H7 (cell line): ENCODE measurements at regions not wholly inside any gene's neighbourhood (a gene's known extent, or its start where the extent isn't known, plus 50 kb on each side); places are given as distances from the start of the nearest gene placed in this dataset.

Source experiments
- DNase-seq: peaks from one replicate; pipeline ENCODE4 v3.0.0; 2012
- H3K27me3 ChIP-seq: 2 replicates; pipeline ENCODE4 v1.6.0; 2011; ENCODE audit warnings: mild to moderate bottlenecking, low read length; ENCODE audit not compliant: control insufficient read depth, insufficient read depth
- H3K36me3 ChIP-seq: replicated peaks from 2 replicates; pipeline ENCODE4 v1.5.1; 2011; ENCODE audit warnings: low read length; ENCODE audit not compliant: control insufficient read depth, insufficient read depth
- H3K4me3 ChIP-seq: 2 replicates; pipeline ENCODE4 v1.5.1; 2011; ENCODE audit warnings: low read depth, mild to moderate bottlenecking, control low read depth, low read length, moderate library complexity; ENCODE audit not compliant: insufficient read depth

DNA sequence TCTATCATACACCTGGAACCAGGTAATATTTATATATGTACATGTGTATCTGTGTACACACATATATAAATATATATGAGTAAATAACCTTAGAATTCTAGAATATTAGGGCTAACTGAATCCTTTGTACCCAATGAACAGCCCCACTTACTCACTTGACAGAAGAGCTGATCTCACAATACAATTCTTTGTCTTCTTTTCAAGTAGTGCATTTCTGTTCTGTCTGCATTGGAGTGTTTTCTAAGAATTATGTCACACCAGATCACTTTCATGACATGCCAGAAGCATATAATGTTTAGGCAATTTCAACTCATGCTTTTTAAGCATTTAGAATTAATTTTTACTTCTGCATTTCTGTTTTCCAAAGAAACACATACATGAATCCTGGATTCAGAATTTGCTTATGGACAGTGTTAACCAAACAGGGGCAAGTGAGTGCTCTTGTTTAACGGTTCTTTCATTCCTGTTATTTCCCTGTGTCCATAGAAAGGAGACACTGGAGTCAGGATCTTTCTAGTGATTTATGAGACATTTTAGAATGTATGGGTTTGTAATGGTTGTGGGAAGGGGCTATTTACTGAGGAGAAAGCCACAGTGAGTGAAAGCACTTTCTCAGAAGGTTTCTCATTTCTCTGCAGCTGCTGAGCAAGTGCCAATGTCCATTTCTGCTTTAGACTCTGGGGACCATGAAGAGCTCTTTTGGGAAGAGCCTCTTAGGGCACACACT, 123.2 kb downstream of the RMI1 start:
- DNase-seq = no peak
- Histone ChIP-seq H3K36me3 (no peaks in the 10 kb centered on the region), H3K27me3 (peaks cover 17% of the 10 kb centered on the region), H3K4me3 (no peak overlapping the region)

DNA sequence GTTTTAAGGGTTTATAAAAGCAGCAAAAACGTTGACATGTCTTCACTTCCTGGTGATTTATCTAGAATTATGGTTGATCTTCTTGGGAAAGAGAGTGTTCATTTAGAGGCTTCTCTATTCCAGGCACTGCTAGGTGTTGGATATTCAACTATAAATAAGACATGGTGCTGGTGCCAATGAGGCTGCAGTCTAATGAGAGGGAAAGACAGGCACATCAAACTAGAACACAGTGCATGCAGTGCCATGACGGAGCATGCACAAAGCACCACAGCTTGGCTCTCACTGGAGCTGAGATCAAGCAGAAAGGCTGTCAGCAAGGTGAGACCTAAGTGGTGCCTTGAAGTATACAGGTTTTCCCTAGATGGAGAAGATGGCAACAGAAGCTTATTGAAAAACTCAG, 126.5 kb downstream of the RMI1 start:
- H3K36me3 ChIP-seq = no peaks in the 10 kb centered on the region
- H3K4me3 ChIP-seq = no peak overlapping the region
- peaks cover 10% of the 10 kb centered on the region for H3K27me3 ChIP-seq
- DNase-seq = no peak

DNA sequence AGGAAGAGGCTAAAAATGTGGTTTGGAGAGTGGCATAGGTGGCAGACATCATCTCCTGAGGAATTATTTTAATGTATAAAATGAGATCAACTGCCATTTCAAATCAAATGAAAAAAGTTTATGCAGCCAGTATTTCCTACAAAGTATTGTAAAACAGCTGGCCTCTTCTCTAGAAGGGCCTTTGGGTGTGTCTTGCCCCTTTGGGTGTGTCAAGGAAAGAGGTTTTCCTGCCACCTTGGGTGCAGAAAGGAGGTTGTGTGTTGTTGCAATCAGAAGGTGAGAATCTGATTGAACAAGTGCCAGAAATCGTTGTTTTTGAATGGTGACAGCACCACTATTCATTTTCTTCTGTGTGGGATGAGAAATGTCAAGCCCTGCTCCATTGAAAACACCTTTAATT, 127.4 kb downstream of the RMI1 start:
- no peak for DNase-seq
- no peak overlapping the region for H3K4me3 ChIP-seq
- H3K27me3 ChIP-seq = peaks cover 2% of the 10 kb centered on the region; the same call in 1 of the 2 replicates
- H3K36me3 ChIP-seq = no peaks in the 10 kb centered on the region

GRCh38 chr9:84111726-84112125, 131.1 kb downstream of the RMI1 start:
- Histone ChIP-seq H3K27me3 (peaks cover 2% of the 10 kb centered on the region; the same call in 1 of the 2 replicates), H3K4me3 (no peak overlapping the region), H3K36me3 (no peaks in the 10 kb centered on the region)
- DNase-seq = no peak

DNA sequence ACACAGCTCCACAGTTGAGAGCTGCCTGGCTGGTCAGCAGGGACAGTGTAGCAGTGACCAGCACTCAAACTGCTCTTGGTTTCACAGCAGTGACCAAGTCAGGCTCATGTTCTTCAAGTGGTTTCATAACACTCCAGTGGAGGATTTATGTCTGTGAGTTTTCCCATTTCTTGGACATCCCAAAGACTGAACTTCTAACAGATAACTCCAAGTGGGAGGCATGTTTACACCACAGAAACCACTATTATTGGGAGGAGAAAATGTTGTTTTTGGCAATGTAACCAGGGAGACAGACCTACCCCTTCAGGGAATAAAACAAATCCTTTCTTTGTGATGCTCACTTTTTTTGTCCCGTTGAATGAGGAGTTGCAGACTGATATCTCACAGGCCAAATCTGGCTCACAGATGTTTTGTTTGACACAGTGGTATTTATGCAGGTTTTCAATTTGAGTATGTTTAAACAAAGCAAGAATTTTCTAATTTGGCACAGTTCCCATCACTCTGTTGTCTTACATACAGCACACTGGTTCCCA, 141.5 kb downstream of the RMI1 start:
- no peak overlapping the region for H3K4me3 ChIP-seq
- H3K36me3 ChIP-seq = no peaks in the 10 kb centered on the region
- H3K27me3 ChIP-seq = no peaks in the 10 kb centered on the region
- no peak for DNase-seq

- H3K27me3 ChIP-seq = no peaks in the 10 kb centered on the region
- DNase-seq = no peak
- H3K4me3 ChIP-seq = no peak overlapping the region
- H3K36me3 ChIP-seq = no peaks in the 10 kb centered on the region
These were observed 142.0 kb downstream of the RMI1 start for GRCh38 chr9:84122572-84122971.

- DNase-seq = no peak
- Histone ChIP-seq H3K27me3 (no peaks in the 10 kb centered on the region), H3K4me3 (no peak overlapping the region), H3K36me3 (no peaks in the 10 kb centered on the region)
These were observed 143.2 kb downstream of the RMI1 start for GRCh38 chr9:84123648-84124406.

GRCh38 chr9:84125046-84125445, 144.4 kb downstream of the RMI1 start:
- Histone ChIP-seq H3K4me3 (no peak overlapping the region), H3K36me3 (no peaks in the 10 kb centered on the region), H3K27me3 (no peaks in the 10 kb centered on the region)
- no peak for DNase-seq

DNA sequence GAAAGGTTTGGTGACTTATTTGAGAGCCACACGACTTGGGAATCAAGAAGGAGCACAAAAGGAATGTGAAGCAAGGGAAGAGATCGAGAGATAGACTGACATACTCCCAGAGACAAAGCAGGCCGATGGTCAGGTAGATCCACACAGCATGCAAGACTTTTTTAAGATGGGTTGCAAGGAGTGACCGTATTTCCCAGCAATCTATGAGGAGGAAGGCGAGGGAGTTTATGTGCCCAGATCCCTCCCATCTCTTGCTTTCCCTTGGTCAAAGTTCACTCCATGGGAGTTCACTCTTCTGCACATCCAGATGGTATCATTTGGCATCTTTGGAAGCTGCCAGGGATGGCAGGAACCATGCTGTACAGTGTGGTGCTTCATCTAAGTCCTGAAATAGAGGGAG, 148.9 kb downstream of the RMI1 start:
- no peaks in the 10 kb centered on the region for H3K36me3 ChIP-seq
- no peak for DNase-seq
- no peak overlapping the region for H3K4me3 ChIP-seq
- no peaks in the 10 kb centered on the region for H3K27me3 ChIP-seq

GRCh38 chr9:84136119-84136868, 155.7 kb downstream of the RMI1 start:
- no peak for DNase-seq
- H3K36me3 ChIP-seq = no peaks in the 10 kb centered on the region
- peaks cover 26% of the 10 kb centered on the region for H3K27me3 ChIP-seq
- H3K4me3 ChIP-seq = no peak overlapping the region

- Histone ChIP-seq H3K27me3 (peaks cover 35% of the 10 kb centered on the region), H3K4me3 (no peak overlapping the region)
These were observed 157.4 kb downstream of the RMI1 start for GRCh38 chr9:84137968-84138367.

DNA sequence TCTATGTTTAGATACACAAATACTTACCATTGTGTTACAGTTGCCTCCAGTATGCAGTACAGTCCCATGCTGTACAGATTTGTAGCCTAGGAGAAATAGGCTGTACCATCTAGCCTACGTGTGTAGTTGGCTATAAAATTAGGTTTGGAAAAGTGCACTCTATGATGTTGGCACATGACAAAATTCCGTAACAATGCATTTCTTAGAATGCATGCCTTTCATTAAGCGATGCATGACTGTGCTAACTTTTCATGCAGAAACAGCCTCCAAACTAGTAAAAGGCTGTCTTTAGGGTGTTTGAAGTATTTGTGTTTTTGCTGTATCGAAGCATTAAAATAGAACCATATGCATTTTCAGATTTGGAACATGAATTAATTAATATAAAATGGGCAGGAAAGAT, 157.9 kb downstream of the RMI1 start:
- Histone ChIP-seq H3K36me3 (no peaks in the 10 kb centered on the region), H3K27me3 (peaks cover 35% of the 10 kb centered on the region), H3K4me3 (no peak overlapping the region)
- DNase-seq = no peak

More at GRCh38 chr9:84137968-84138367, 157.4 kb downstream of the RMI1 start:
- no peaks in the 10 kb centered on the region for H3K36me3 ChIP-seq
- no peak for DNase-seq

GRCh38 chr9:84139296-84140070, 158.9 kb downstream of the RMI1 start:
- Histone ChIP-seq H3K36me3 (no peaks in the 10 kb centered on the region), H3K27me3 (peaks cover 35% of the 10 kb centered on the region), H3K4me3 (no peak overlapping the region)
- DNase-seq = no peak

DNA sequence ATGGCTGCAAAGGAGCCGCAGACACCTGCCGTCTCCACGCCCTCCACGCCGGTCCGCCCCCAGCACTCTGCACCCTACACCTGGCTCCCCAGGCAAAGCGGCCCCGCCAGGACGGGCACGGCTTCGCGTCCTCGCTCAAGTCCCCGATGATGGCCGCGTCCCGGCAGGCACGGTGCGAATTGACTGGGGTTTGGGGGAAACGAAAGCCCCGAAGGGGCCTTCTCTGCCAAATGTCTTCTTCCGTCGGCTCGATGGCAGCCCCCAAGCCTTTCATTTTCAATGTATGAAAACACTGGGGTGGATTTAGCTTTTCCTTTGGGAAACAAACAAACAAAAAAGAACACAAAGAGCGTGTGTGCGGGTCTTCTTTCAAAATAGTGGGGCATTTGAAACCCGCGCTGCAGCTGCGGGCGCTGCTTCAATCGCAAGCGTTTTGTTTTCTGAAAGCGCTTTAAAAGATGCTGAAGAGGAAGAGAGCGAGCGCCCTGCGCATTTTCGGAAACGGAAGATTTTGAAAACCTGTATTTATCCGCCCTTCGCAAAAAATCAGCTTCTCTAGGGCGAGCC, 160.0 kb downstream of the RMI1 start:
- Histone ChIP-seq H3K27me3 (peaks cover 35% of the 10 kb centered on the region), H3K36me3 (no peaks in the 10 kb centered on the region), H3K4me3 (peak overlapping the region; percentile 30)
- DNase-seq = peak; percentile 76
